ENCODE measurements at regions not wholly inside any gene's neighbourhood (a gene's known extent, or its start where the extent isn't known, plus 50 kb on each side); places are given as distances from the start of the nearest gene placed in this dataset.

GRCh38 chr5:3100921-3101551 is 349.6 kb upstream of the IRX2 start:
- Histone ChIP-seq H3K4me3 (ENCODE audit: low read length) (no peak overlapping the region), H3K4me2 (ENCODE audit: low read length) (no peak overlapping the region), H2AFZ (ENCODE audit: low read length) (no peak overlapping the region), H3K9me3 (ENCODE audit: low read length) (no peaks in the 10 kb centered on the region), H3K4me1 (ENCODE audit: insufficient read depth, low read length) (no peaks in the 10 kb centered on the region), H3F3A (ENCODE audit: low read length, unreplicated experiment) (no peaks in the 10 kb centered on the region), H4K20me1 (ENCODE audit: low read length) (no peaks in the 10 kb centered on the region), H3K79me2 (ENCODE audit: low read length) (no peaks in the 10 kb centered on the region), H3K36me3 (ENCODE audit: low read depth, low read length) (no peaks in the 10 kb centered on the region), H3K27ac (ENCODE audit: low read length) (no peak overlapping the region), H3K9me2 (replicated peaks; ENCODE audit: low read length) (no peaks in the 10 kb centered on the region), H3K27me3 (ENCODE audit: low read length) (peaks cover 5% of the 10 kb centered on the region; the same call in 1 of the 2 replicates), H3K9ac (ENCODE audit: low read length) (no peak overlapping the region)
- CTCF ChIA-PET, result no interaction called here
- no peak for TF ChIP-seq EZH2 (IDR thresholded peaks at IDR 0.05; ENCODE audit: low read length, unreplicated experiment)
- no peak for TF ChIP-seq EZH2phosphoT487 (IDR thresholded peaks at IDR 0.05; ENCODE audit: borderline replicate concordance, low read length)
- no peak for TF ChIP-seq CTCF (conservative IDR thresholded peaks at IDR 0.05; ENCODE audit: low read depth, low read length)
- DNase-seq (no peak), ATAC-seq (no peak)
- POLR2A ChIA-PET (ENCODE audit: unreplicated experiment), result no interaction called here
- no TSS peak for BruUV-seq (replicated peaks)
- intact Hi-C loops (cut with micrococcal nuclease), result no loop called here

GRCh38 chr5:3099954-3100353 is 348.5 kb upstream of the IRX2 start:
- Histone ChIP-seq H3K9me3 (ENCODE audit: low read length) (no peaks in the 10 kb centered on the region), H3K27me3 (ENCODE audit: low read length) (peaks cover 5% of the 10 kb centered on the region; the same call in 1 of the 2 replicates), H4K20me1 (ENCODE audit: low read length) (no peaks in the 10 kb centered on the region), H2AFZ (ENCODE audit: low read length) (no peak overlapping the region), H3K27ac (ENCODE audit: low read length) (no peak overlapping the region), H3K79me2 (ENCODE audit: low read length) (no peaks in the 10 kb centered on the region), H3K4me2 (ENCODE audit: low read length) (no peak overlapping the region), H3K36me3 (ENCODE audit: low read depth, low read length) (no peaks in the 10 kb centered on the region), H3K4me1 (ENCODE audit: insufficient read depth, low read length) (no peaks in the 10 kb centered on the region), H3K4me3 (ENCODE audit: low read length) (no peak overlapping the region), H3K9ac (ENCODE audit: low read length) (no peak overlapping the region), H3F3A (ENCODE audit: low read length, unreplicated experiment) (no peaks in the 10 kb centered on the region), H3K9me2 (replicated peaks; ENCODE audit: low read length) (no peaks in the 10 kb centered on the region)
- POLR2A ChIA-PET (ENCODE audit: unreplicated experiment), result no interaction called here
- DNase-seq, result no peak
- CTCF ChIA-PET, result no interaction called here
- intact Hi-C loops (cut with micrococcal nuclease), result no loop called here
- ATAC-seq, result no peak
- no TSS peak for BruUV-seq (replicated peaks)
- TF ChIP-seq CTCF (conservative IDR thresholded peaks at IDR 0.05; ENCODE audit: low read depth, low read length), result no peak
- TF ChIP-seq EZH2 (IDR thresholded peaks at IDR 0.05; ENCODE audit: low read length, unreplicated experiment), result no peak
- no peak for TF ChIP-seq EZH2phosphoT487 (IDR thresholded peaks at IDR 0.05; ENCODE audit: borderline replicate concordance, low read length)

- H3K4me3 ChIP-seq (ENCODE audit: low read length), result no peak overlapping the region
- no peaks in the 10 kb centered on the region for H3K4me1 ChIP-seq (ENCODE audit: insufficient read depth, low read length)
- intact Hi-C loops (cut with micrococcal nuclease), result no loop called here
- POLR2A ChIA-PET (ENCODE audit: unreplicated experiment), result no interaction called here
- H3K27me3 ChIP-seq (ENCODE audit: low read length), result peaks cover 5% of the 10 kb centered on the region; the same call in 1 of the 2 replicates
- no peak overlapping the region for H2AFZ ChIP-seq (ENCODE audit: low read length)
- CTCF ChIA-PET, result no interaction called here
- H3F3A ChIP-seq (ENCODE audit: low read length, unreplicated experiment), result no peaks in the 10 kb centered on the region
- no peak for DNase-seq
- H3K4me2 ChIP-seq (ENCODE audit: low read length), result no peak overlapping the region
- H3K9ac ChIP-seq (ENCODE audit: low read length), result no peak overlapping the region
- TF ChIP-seq EZH2 (IDR thresholded peaks at IDR 0.05; ENCODE audit: low read length, unreplicated experiment) (no peak), EZH2phosphoT487 (IDR thresholded peaks at IDR 0.05; ENCODE audit: borderline replicate concordance, low read length) (no peak), CTCF (conservative IDR thresholded peaks at IDR 0.05; ENCODE audit: low read depth, low read length) (no peak)
- H3K9me3 ChIP-seq (ENCODE audit: low read length), result no peaks in the 10 kb centered on the region
- no peak for ATAC-seq
- H3K79me2 ChIP-seq (ENCODE audit: low read length), result no peaks in the 10 kb centered on the region
- no peak overlapping the region for H3K27ac ChIP-seq (ENCODE audit: low read length)
- BruUV-seq (replicated peaks), result no TSS peak
- no peaks in the 10 kb centered on the region for H4K20me1 ChIP-seq (ENCODE audit: low read length)
- no peaks in the 10 kb centered on the region for H3K36me3 ChIP-seq (ENCODE audit: low read depth, low read length)
- H3K9me2 ChIP-seq (replicated peaks; ENCODE audit: low read length), result no peaks in the 10 kb centered on the region
Measured at GRCh38 chr5:3099526-3099925, 348.0 kb upstream of the IRX2 start.
